ENCODE measurements at regions not wholly inside any gene's neighbourhood (a gene's known extent, or its start where the extent isn't known, plus 50 kb on each side); places are given as distances from the start of the nearest gene placed in this dataset.

- in situ Hi-C loops (cut with HindIII; ENCODE audit: low sequenced_read_pairs) = loop anchor here (5.0 kb wide), 1 partner anchor 62 kb away; no protein-coding TSS in a partner anchor
- TF ChIP-seq CTCF (IDR thresholded peaks at IDR 0.05; ENCODE audit: low read depth, low read length, missing control alignments) = no peak
- DNase-seq (ENCODE audit: low read depth) = no peak
- H3K4me3 ChIP-seq (ENCODE audit: low read depth, low read length) = no peak overlapping the region
Measured at GRCh38 chr7:156220701-156221100, 408.4 kb upstream of the SHH start.

- DNase-seq (ENCODE audit: low read depth) = no peak
- in situ Hi-C loops (cut with HindIII; ENCODE audit: low sequenced_read_pairs) = loop anchor here (5.0 kb wide), 1 partner anchor 62 kb away; no protein-coding TSS in a partner anchor
- H3K4me3 ChIP-seq (ENCODE audit: low read depth, low read length) = no peak overlapping the region
- no peak for TF ChIP-seq CTCF (IDR thresholded peaks at IDR 0.05; ENCODE audit: low read depth, low read length, missing control alignments)
Measured at GRCh38 chr7:156220078-156220605, 407.9 kb upstream of the SHH start.

- TF ChIP-seq CTCF (IDR thresholded peaks at IDR 0.05; ENCODE audit: low read depth, low read length, missing control alignments) = no peak
- no peak for DNase-seq (ENCODE audit: low read depth)
- no peak overlapping the region for H3K4me3 ChIP-seq (ENCODE audit: low read depth, low read length)
- in situ Hi-C loops (cut with HindIII; ENCODE audit: low sequenced_read_pairs) = loop anchor here (5.0 kb wide), 1 partner anchor 63 kb away; no protein-coding TSS in a partner anchor
Measured at GRCh38 chr7:156219307-156220077, 407.2 kb upstream of the SHH start.

GRCh38 chr7:156218544-156219306, 406.5 kb upstream of the SHH start:
- no peak overlapping the region for H3K4me3 ChIP-seq (ENCODE audit: low read depth, low read length)
- no peak for TF ChIP-seq CTCF (IDR thresholded peaks at IDR 0.05; ENCODE audit: low read depth, low read length, missing control alignments)
- no peak for DNase-seq (ENCODE audit: low read depth)
- in situ Hi-C loops (cut with HindIII; ENCODE audit: low sequenced_read_pairs) = no loop called here

- DNase-seq (ENCODE audit: low read depth) = no peak
- in situ Hi-C loops (cut with HindIII; ENCODE audit: low sequenced_read_pairs) = no loop called here
- no peak for TF ChIP-seq CTCF (IDR thresholded peaks at IDR 0.05; ENCODE audit: low read depth, low read length, missing control alignments)
- no peak overlapping the region for H3K4me3 ChIP-seq (ENCODE audit: low read depth, low read length)
Measured at GRCh38 chr7:156217803-156218202, 405.5 kb upstream of the SHH start.

GRCh38 chr7:156209087-156209486, 396.8 kb upstream of the SHH start:
- TF ChIP-seq CTCF (IDR thresholded peaks at IDR 0.05; ENCODE audit: low read depth, low read length, missing control alignments) = no peak
- in situ Hi-C loops (cut with HindIII; ENCODE audit: low sequenced_read_pairs) = no loop called here
- no peak for DNase-seq (ENCODE audit: low read depth)
- no peak overlapping the region for H3K4me3 ChIP-seq (ENCODE audit: low read depth, low read length)

Data from astrocyte of the cerebellum (primary cell).